IPS-18a (cell line): ENCODE measurements at regions not wholly inside any gene's neighbourhood (a gene's known extent, or its start where the extent isn't known, plus 50 kb on each side); places are given as distances from the start of the nearest gene placed in this dataset.

Source experiments
- H3K27ac ChIP-seq: one replicate; pipeline ENCODE4 v1.5.1; 2013; ENCODE audit warnings: low read length
- H3K27me3 ChIP-seq: one replicate; pipeline ENCODE4 v1.6.1; 2013; ENCODE audit warnings: mild to moderate bottlenecking, low read length; ENCODE audit not compliant: control insufficient read depth, insufficient read depth
- H3K36me3 ChIP-seq: one replicate; pipeline ENCODE4 v1.6.1; 2013; ENCODE audit warnings: low read depth, low read length; ENCODE audit not compliant: control insufficient read depth
- H3K4me1 ChIP-seq: one replicate; pipeline ENCODE4 v1.6.1; 2013; ENCODE audit warnings: low read depth, low read length; ENCODE audit not compliant: control insufficient read depth
- H3K4me3 ChIP-seq: one replicate; pipeline ENCODE4 v1.5.1; 2013; ENCODE audit warnings: low read length
- H3K9ac ChIP-seq: one replicate; pipeline ENCODE4 v1.6.1; 2013; ENCODE audit warnings: mild to moderate bottlenecking, low read length, moderate library complexity
- H3K9me3 ChIP-seq: one replicate; pipeline ENCODE4 v1.6.1; 2013; ENCODE audit warnings: low read depth, low read length; ENCODE audit not compliant: control insufficient read depth

DNA sequence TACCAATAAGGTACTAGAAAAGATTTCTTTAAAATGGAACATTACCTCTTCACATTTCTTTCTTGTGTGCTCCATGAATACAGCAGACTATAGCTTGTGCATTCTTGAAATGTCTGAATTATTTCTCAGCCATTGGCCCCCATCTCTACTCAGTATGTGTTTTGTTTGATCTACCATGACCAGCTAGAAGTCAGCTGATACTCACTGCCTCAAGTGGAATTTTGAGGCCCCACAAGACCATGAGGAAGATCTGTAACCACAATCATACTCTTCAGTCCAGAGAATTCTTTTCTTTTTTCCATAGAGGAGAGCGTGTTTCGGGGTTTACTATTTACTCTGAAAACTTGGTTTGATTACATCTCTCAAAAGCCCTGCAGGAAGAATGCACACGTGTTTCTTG lies 319.1 kb downstream of the TOX3 start:
- Histone ChIP-seq H3K4me1 (no peaks in the 10 kb centered on the region), H3K36me3 (no peaks in the 10 kb centered on the region), H3K4me3 (no peak overlapping the region), H3K9me3 (no peaks in the 10 kb centered on the region), H3K27ac (no peak overlapping the region), H3K27me3 (no peaks in the 10 kb centered on the region), H3K9ac (no peak overlapping the region)

DNA sequence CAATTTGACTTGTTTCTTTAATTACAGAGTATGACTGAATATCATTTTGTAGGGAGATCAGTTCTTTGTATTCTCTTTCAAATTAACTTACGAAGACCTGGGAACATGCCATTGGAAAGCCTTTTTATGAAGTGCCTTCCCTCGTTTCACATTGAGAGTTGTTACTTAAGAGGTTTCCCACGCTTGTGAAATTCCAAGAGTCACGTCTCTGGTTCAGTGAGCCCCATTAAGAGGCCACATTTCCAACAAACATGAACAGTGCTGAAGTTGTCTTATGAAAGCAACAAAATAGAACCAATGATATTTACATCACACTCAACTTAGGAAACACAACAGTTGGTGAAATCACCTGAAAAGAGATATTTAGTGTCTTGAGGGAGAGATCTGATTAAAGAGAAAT lies 334.1 kb downstream of the TOX3 start:
- H3K27me3 ChIP-seq: no peaks in the 10 kb centered on the region
- no peak overlapping the region for H3K4me3 ChIP-seq
- H3K27ac ChIP-seq: no peak overlapping the region
- H3K9ac ChIP-seq: no peak overlapping the region
- no peaks in the 10 kb centered on the region for H3K4me1 ChIP-seq
- no peaks in the 10 kb centered on the region for H3K9me3 ChIP-seq
- H3K36me3 ChIP-seq: no peaks in the 10 kb centered on the region

DNA sequence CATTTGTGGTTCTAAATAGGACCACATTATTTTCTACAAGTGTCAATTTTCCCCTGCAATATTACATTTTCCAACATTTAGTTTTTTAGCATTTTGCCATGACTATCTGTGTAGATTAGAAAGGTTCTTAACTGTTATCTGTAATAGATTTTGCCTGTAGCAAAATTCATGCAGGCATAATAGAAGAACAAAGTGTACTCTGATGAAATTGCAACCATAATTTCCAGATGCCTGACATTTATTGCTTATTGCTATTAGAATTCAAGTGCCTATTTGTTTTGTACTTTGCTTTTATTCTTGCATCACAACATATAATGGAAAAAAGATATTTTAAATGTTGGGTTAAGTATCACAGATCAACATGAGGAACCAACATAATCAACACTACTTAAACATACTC lies 337.7 kb downstream of the TOX3 start:
- Histone ChIP-seq H3K9me3 (no peaks in the 10 kb centered on the region), H3K4me3 (no peak overlapping the region), H3K4me1 (no peaks in the 10 kb centered on the region), H3K9ac (no peak overlapping the region), H3K27ac (no peak overlapping the region), H3K27me3 (no peaks in the 10 kb centered on the region), H3K36me3 (no peaks in the 10 kb centered on the region)

DNA sequence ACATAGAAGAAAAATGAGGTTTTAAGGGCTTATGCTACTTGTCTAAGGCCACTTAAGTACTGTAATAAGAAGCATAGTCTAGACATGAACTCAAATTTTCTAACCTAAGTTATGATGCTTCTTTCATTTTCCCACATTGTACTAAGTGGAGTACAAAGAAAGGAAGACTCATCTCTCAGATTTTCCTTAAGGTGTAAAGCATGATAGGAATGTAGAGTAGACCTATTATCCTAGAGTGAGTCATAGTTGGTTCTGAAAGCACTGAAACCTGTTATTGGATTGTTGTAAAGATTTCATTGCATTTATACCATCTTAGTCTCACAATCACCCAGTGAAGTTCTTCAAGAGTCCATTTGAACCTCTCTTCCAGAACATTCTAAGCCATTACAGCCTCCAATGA lies 343.8 kb downstream of the TOX3 start:
- no peak overlapping the region for H3K4me3 ChIP-seq
- H3K27me3 ChIP-seq: no peaks in the 10 kb centered on the region
- H3K9ac ChIP-seq: no peak overlapping the region
- H3K9me3 ChIP-seq: no peaks in the 10 kb centered on the region
- no peaks in the 10 kb centered on the region for H3K36me3 ChIP-seq
- H3K4me1 ChIP-seq: no peaks in the 10 kb centered on the region
- H3K27ac ChIP-seq: no peak overlapping the region

DNA sequence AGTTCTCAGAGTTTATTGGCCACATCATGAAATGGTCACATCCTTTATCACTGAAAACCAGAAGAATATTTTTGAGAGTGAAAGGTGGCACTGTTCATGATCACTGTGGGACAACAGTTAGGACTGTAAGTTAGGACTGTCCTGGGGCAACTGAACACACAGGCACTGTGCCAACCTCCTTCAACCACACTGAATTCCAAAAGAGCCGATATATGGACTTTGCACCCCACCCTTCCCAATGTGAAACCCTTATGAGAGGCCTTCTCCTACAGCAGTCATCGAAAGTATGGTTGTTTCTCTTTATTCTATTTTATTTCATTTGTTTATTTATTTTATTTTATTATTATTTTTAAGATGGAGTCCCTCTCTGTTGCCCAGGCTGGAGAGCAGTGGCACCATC lies 353.5 kb downstream of the TOX3 start:
- Histone ChIP-seq H3K4me1 (no peaks in the 10 kb centered on the region), H3K27me3 (no peaks in the 10 kb centered on the region), H3K27ac (no peak overlapping the region), H3K9me3 (no peaks in the 10 kb centered on the region), H3K4me3 (no peak overlapping the region), H3K9ac (no peak overlapping the region), H3K36me3 (no peaks in the 10 kb centered on the region)

DNA sequence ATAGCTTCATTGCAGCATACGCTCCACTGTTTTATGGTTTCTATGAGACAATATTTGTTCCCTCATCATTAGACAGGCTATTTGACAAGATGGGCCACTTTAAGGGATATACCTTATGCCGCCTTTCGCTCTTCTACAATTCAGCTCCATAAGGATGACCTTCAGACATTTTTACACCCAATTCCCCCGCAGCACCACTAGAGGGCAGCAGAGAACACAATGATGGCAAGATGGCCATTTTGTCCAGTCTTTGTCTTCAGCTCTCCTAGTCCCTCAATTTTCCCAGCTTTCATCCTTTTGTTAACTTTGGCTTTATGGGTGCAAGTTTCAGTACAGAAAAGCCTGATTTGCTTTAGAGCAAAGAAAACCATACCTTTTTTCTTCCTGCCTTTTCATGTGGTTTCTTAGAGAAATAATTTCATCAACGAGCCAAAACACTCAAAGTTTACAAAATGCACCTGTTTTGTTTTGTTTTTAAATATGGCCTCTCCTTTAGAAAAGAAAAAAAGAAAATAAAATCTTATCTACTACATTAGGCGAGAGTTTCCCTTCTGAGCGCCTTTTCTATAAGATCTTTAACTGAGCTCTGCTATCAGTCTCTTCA lies 355.3 kb downstream of the TOX3 start:
- H3K9ac ChIP-seq: no peak overlapping the region
- no peak overlapping the region for H3K27ac ChIP-seq
- H3K27me3 ChIP-seq: no peaks in the 10 kb centered on the region
- H3K4me1 ChIP-seq: no peaks in the 10 kb centered on the region
- H3K36me3 ChIP-seq: no peaks in the 10 kb centered on the region
- no peak overlapping the region for H3K4me3 ChIP-seq
- no peaks in the 10 kb centered on the region for H3K9me3 ChIP-seq

DNA sequence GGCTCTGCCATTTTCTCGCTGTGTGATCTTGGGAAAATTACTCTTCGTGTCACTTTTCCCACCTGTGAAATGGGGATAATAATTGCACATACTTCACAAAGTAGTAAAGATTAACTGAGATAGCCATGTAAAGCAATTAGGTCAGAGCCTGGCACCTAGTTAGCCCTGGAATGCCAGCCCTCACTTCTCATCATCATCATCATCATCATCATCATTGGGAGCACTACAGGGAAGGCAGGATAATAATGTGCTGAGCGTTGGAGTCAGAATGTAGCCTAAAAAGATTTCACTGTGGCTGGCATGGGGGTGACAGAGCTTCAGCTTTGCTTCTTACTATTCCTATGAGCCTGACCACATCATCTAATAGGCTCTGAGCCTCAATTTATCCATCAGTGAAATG lies 362.6 kb downstream of the TOX3 start:
- H3K27me3 ChIP-seq: no peaks in the 10 kb centered on the region
- H3K9ac ChIP-seq: no peak overlapping the region
- H3K27ac ChIP-seq: no peak overlapping the region
- H3K4me1 ChIP-seq: no peaks in the 10 kb centered on the region
- H3K4me3 ChIP-seq: no peak overlapping the region
- no peaks in the 10 kb centered on the region for H3K36me3 ChIP-seq
- no peaks in the 10 kb centered on the region for H3K9me3 ChIP-seq

DNA sequence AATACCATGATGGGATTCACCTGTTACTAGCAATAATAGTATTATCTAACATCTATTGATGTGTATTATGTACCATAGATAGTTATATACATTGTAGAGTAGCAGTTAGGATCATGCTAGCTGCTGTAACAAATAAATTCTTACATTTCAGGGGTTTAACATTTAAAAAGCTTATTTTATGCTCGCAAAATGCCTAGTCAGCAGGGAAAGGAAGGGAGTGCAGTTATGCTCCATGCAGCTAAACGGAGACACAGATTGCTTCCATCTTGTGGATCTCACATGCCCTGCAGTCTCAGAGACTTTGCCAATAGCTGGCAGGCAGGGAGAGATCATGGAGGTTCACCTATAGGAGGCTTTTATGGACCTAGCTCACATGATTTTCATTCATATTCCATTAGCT lies 364.1 kb downstream of the TOX3 start:
- Histone ChIP-seq H3K36me3 (no peaks in the 10 kb centered on the region), H3K9ac (no peak overlapping the region), H3K4me3 (no peak overlapping the region), H3K27me3 (no peaks in the 10 kb centered on the region), H3K27ac (no peak overlapping the region), H3K4me1 (no peaks in the 10 kb centered on the region), H3K9me3 (no peaks in the 10 kb centered on the region)

DNA sequence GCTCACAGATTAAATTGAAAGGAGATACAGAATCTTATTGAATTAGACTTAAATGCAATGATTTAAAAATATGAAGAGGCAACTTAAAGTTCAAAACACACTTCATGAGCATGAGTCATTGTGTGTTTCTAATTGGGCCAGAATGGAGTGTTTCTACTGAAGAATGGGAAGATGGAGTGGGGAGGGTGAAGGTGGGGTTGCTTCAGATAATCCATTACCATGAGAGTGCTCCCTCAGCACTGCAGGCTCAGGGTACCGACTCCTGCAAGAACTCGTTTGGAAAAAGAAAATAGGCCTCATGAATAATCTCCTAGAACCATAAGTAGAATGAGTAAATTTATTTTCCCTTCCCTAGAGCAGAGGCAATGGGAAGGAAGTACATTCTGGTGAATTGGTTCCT lies 372.8 kb downstream of the TOX3 start:
- Histone ChIP-seq H3K36me3 (no peaks in the 10 kb centered on the region), H3K9ac (no peak overlapping the region), H3K4me1 (no peaks in the 10 kb centered on the region), H3K9me3 (no peaks in the 10 kb centered on the region), H3K27ac (no peak overlapping the region), H3K27me3 (no peaks in the 10 kb centered on the region), H3K4me3 (no peak overlapping the region)

DNA sequence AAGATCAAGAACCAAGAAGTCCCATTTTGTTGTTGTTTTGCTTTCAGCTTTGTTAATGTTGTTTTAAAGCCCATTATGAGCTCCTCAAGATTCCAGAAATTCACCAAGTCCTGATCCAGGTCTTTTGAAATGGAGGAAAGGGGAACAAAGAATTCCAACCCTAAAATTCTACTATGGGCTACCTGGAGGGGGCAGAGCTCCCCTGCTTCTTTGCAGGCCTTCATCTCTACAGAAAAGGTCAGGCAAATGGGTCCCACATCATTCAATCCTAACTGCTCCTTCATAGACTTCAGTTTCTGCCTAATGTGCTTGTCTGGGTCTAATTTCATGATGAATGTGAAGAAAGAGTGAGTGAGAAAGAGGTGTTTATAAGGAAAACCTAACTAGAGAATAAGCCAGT lies 375.5 kb downstream of the TOX3 start:
- H3K36me3 ChIP-seq: no peaks in the 10 kb centered on the region
- no peaks in the 10 kb centered on the region for H3K9me3 ChIP-seq
- H3K27me3 ChIP-seq: no peaks in the 10 kb centered on the region
- H3K4me1 ChIP-seq: no peaks in the 10 kb centered on the region
- no peak overlapping the region for H3K9ac ChIP-seq
- H3K27ac ChIP-seq: no peak overlapping the region
- no peak overlapping the region for H3K4me3 ChIP-seq

DNA sequence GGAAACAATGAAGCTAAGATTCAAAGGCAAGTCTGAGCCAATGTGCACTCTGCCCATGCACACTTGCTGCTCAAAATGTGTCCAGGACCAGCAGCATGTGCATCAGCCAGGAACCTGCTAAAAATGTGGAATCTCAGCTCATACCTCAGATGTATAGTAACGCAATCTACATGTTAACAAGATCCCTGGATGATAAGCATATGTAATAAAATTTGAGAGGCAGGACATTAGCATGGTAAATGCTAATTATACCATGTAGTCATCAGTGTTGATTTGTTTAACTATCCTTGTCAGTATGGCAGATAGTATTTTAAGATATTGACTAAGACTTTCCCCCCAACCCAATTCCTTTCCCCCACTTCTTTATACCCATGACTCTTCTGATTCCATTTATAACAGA lies 379.6 kb downstream of the TOX3 start:
- no peaks in the 10 kb centered on the region for H3K27me3 ChIP-seq
- H3K27ac ChIP-seq: no peak overlapping the region
- H3K9me3 ChIP-seq: no peaks in the 10 kb centered on the region
- H3K9ac ChIP-seq: no peak overlapping the region
- H3K4me1 ChIP-seq: no peaks in the 10 kb centered on the region
- no peak overlapping the region for H3K4me3 ChIP-seq
- H3K36me3 ChIP-seq: no peaks in the 10 kb centered on the region

DNA sequence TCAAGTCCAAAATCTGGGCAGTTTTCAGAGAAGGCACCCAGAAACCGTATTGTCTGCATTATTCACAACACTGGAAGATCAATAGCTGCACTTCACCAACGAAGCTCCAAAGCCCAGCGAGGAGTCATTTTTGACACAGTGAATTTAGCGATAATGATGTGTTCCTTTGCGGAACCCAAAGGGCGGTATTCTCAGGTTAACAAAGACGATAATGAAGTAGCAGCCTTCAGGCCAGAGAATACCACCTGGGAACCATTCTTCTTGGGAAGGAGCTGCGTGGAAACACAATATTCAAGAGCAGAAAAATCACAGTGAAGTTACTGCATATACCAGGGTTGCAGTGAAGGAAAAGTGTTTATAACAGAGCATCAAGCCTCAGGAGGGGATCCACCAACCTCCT lies 381.0 kb downstream of the TOX3 start:
- Histone ChIP-seq H3K9ac (no peak overlapping the region), H3K27me3 (no peaks in the 10 kb centered on the region), H3K9me3 (no peaks in the 10 kb centered on the region), H3K4me1 (no peaks in the 10 kb centered on the region), H3K27ac (no peak overlapping the region), H3K36me3 (no peaks in the 10 kb centered on the region), H3K4me3 (no peak overlapping the region)
